K562 (cell line): ENCODE measurements at regions not wholly inside any gene's neighbourhood (a gene's known extent, or its start where the extent isn't known, plus 50 kb on each side); places are given as distances from the start of the nearest gene placed in this dataset.

Source experiments
- BCLAF1 ChIP-seq, 2 experiments: fragments of 450-650 bp in 1 of 2; IDR thresholded peaks; 2 replicates each; pipeline ENCODE4 v1.6.1; 2011 to 2017; ENCODE audit warnings: low read depth in 2 of 2, antibody characterized with exemption in 1 of 2, borderline replicate concordance in 1 of 2, low read length in 1 of 2, mild to moderate bottlenecking in 1 of 2, mixed read lengths in 1 of 2; ENCODE audit not compliant: control insufficient read depth in 1 of 2
- ETV5 ChIP-seq: sonication (generic); formaldehyde crosslinking; IDR thresholded peaks from 2 replicates; pipeline ENCODE4 v1.4.0; 2020; ENCODE audit warnings: low read depth, mild to moderate bottlenecking, missing genetic modification reagents
- GTF2B ChIP-seq: IDR thresholded peaks from 2 replicates; pipeline ENCODE4 v1.6.1; 2011; ENCODE audit not compliant: insufficient read length; ENCODE audit errors: extremely low read depth
- MED1 ChIP-seq: sonication (generic); formaldehyde crosslinking; IDR thresholded peaks from 2 replicates; pipeline ENCODE4 v1.8.1; 2023; ENCODE audit warnings: missing genetic modification reagents, borderline replicate concordance
- OTX1 ChIP-seq: fragments of 450-650 bp; formaldehyde crosslinking; IDR thresholded peaks from 2 replicates; pipeline ENCODE4 v1.4.0; 2022; ENCODE audit warnings: mild to moderate bottlenecking
- PHB ChIP-seq: fragments of 250-450 bp; sonication (Bioruptor Pico); IDR thresholded peaks from 2 replicates; pipeline ENCODE4 v1.5.0; 2021
- SRSF3 ChIP-seq: fragments of 200-400 bp; formaldehyde crosslinking; IDR thresholded peaks from 2 replicates; pipeline ENCODE4 v1.6.1; 2016; ENCODE audit warnings: mild to moderate bottlenecking, low read length, moderate library complexity; ENCODE audit not compliant: insufficient read depth
- ZNF165 ChIP-seq: fragments of 250-450 bp; sonication (Bioruptor Pico); IDR thresholded peaks from 2 replicates; pipeline ENCODE4 v1.4.0; 2020; ENCODE audit warnings: borderline replicate concordance
- ZNF444 ChIP-seq: fragments of 250-450 bp; sonication (Bioruptor Pico); IDR thresholded peaks from 2 replicates; pipeline ENCODE4 v1.4.0; 2020; ENCODE audit warnings: mild to moderate bottlenecking, moderate library complexity
- ZSCAN32 ChIP-seq: fragments of 450-650 bp; formaldehyde crosslinking; IDR thresholded peaks from 2 replicates; pipeline ENCODE4 v1.4.0; 2020; ENCODE audit warnings: mild to moderate bottlenecking, moderate library complexity

- TF ChIP-seq ETV5 (CRISPR knock-in tag) (no peak), MED1 (CRISPR knock-in tag) (no peak), OTX1 (CRISPR knock-in tag) (no peak), BCLAF1 (IDR thresholded peaks at IDR 0.05; ENCODE audit: borderline replicate concordance in 1 of 2, control insufficient read depth in 1 of 2, low read depth in 2 of 2, low read length in 1 of 2) (no peak), ZNF444 (no peak), SRSF3 (no peak), ZNF165 (CRISPR knock-in tag) (no peak), ZSCAN32 (no peak), PHB (CRISPR knock-in tag) (no peak), GTF2B (no peak)
These were observed 263.7 kb downstream of the SOX11 start (continued) for GRCh38 chr2:5955921-5956320.
